Right atrium auricular region (tissue), 2 donors: ENCODE measurements at regions not wholly inside any gene's neighbourhood (a gene's known extent, or its start where the extent isn't known, plus 50 kb on each side); places are given as distances from the start of the nearest gene placed in this dataset.

ENCODE experiments used
- DNase-seq: peaks from one replicate; pipeline ENCODE4 v3.0.0-alpha.2; 2019; ENCODE audit warnings: low spot score
- H3K27ac ChIP-seq, 2 donors: fragments of 200-600 bp; sonication (generic); 1 replicate in 1 of 2; 2 replicates in 1 of 2; pipeline ENCODE4 v1.5.1; 2016 to 2019
- H3K27me3 ChIP-seq, 2 donors: fragments of 200-600 bp; sonication (generic); one replicate each; pipeline versions ENCODE4 v1.5.1 to v1.6.0; 2017 to 2019
- H3K36me3 ChIP-seq: fragments of 200-600 bp; sonication (generic); one replicate; pipeline ENCODE4 v1.5.1; 2016
- H3K4me1 ChIP-seq, 2 donors: fragments of 200-600 bp; sonication (generic); one replicate each; pipeline versions ENCODE4 v1.5.1 to v1.6.0; 2017 to 2019
- H3K4me3 ChIP-seq, 2 donors: fragments of 200-600 bp; sonication (generic); 1 replicate in 1 of 2; 2 replicates in 1 of 2; pipeline ENCODE4 v1.5.1; 2017 to 2019; ENCODE audit warnings: mild to moderate bottlenecking in 1 of 2, moderate library complexity in 1 of 2
- H3K9me3 ChIP-seq, 2 donors: fragments of 200-600 bp; sonication (generic); one replicate each; pipeline ENCODE4 v1.5.1; 2019
- TF ChIP-seq, protein P1 (sequence below), 2 donors: fragments of 200-600 bp; sonication (generic); IDR thresholded peaks; one replicate each; pipeline ENCODE4 v1.5.1; 2019; ENCODE audit warnings: antibody characterized with exemption in 2 of 2

DNA sequence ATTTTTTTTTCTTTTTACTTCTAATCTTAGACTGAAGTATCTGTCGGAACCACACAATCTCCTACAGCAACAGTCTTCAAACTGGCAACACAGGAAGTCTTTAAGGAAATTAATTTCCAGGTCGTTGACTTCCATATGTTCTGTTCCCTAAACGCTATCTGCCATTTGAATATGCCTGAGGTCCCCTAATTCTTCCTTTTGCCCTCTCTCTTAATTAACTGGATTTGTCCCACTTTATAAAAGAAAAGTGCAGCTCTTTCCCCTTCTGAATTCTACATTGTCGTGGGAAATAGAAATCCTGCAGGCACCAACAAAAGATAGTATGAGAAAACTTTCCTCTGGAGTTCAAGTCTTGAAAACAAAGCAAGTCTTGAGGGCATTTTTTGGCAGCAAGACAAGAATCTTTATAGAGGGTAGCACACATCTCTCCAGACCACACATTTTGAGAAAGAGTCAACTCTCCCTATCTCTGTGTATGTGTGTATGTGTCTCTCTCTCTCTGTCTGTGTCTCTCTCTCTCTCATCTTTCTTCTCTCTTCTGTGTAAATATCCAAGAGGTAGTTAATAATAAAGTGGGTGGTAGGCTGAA, 879.8 kb downstream of the SOCS6 start:
- no peaks in the 10 kb centered on the region for H3K27me3 ChIP-seq
- H3K27ac ChIP-seq = no peak overlapping the region
- TF ChIP-seq, protein P1, sequence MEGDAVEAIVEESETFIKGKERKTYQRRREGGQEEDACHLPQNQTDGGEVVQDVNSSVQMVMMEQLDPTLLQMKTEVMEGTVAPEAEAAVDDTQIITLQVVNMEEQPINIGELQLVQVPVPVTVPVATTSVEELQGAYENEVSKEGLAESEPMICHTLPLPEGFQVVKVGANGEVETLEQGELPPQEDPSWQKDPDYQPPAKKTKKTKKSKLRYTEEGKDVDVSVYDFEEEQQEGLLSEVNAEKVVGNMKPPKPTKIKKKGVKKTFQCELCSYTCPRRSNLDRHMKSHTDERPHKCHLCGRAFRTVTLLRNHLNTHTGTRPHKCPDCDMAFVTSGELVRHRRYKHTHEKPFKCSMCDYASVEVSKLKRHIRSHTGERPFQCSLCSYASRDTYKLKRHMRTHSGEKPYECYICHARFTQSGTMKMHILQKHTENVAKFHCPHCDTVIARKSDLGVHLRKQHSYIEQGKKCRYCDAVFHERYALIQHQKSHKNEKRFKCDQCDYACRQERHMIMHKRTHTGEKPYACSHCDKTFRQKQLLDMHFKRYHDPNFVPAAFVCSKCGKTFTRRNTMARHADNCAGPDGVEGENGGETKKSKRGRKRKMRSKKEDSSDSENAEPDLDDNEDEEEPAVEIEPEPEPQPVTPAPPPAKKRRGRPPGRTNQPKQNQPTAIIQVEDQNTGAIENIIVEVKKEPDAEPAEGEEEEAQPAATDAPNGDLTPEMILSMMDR (IDR thresholded peaks at IDR 0.05) = no peak
- no peaks in the 10 kb centered on the region for H3K36me3 ChIP-seq
- DNase-seq = no peak
- no peak overlapping the region for H3K4me3 ChIP-seq
- no peaks in the 10 kb centered on the region for H3K9me3 ChIP-seq
- H3K4me1 ChIP-seq = no peaks in the 10 kb centered on the region

DNA sequence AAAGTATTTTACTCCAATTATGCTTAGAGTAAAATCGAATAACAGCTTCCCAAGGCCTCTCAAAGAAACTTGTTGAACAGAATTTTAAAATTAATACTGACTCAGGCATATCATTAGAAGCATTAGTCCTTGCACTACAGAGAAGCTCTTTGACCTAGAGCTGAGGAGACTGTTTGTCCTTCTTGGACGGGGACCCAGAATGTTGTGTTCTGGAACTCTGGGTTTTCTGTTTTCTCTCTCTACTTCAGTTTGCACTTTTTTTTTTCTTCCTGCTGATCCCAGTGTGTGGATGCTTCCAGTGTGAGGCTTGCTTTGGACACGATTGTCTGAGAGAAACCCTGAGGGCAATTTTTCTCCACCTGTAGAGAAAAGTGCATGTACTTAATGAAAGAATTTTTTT, 847.6 kb downstream of the SOCS6 start:
- Histone ChIP-seq H3K4me1 (no peaks in the 10 kb centered on the region), H3K27ac (peak overlapping the region in 1 of 2 donors; percentile 32), H3K27me3 (no peaks in the 10 kb centered on the region), H3K4me3 (no peak overlapping the region), H3K9me3 (no peaks in the 10 kb centered on the region), H3K36me3 (no peaks in the 10 kb centered on the region)
- TF ChIP-seq, protein P1 (IDR thresholded peaks at IDR 0.05) = no peak
- no peak for DNase-seq

DNA sequence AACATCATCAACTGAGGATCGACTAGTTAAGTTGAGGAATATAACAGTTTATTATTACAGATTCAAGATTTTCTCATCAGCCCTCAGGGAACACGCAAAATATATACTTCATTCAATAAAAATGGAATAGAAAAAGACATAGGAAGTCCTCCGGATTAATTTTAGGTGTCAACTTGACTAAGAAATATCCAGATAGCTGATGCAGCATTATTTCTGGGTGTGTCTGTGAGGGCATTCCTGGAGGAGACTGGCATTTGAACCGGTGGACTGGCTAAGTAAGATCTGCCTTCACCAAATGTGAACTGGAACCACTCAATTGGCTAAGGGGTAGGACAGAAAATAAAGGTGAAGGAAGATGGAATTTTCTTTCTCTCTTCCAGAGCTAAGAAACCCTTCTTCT, 845.3 kb downstream of the SOCS6 start:
- no peaks in the 10 kb centered on the region for H3K9me3 ChIP-seq
- no peaks in the 10 kb centered on the region for H3K4me1 ChIP-seq
- TF ChIP-seq, protein P1 (IDR thresholded peaks at IDR 0.05) = no peak
- H3K27ac ChIP-seq = no peak overlapping the region
- H3K27me3 ChIP-seq = no peaks in the 10 kb centered on the region
- no peak for DNase-seq
- H3K36me3 ChIP-seq = no peaks in the 10 kb centered on the region
- no peak overlapping the region for H3K4me3 ChIP-seq

DNA sequence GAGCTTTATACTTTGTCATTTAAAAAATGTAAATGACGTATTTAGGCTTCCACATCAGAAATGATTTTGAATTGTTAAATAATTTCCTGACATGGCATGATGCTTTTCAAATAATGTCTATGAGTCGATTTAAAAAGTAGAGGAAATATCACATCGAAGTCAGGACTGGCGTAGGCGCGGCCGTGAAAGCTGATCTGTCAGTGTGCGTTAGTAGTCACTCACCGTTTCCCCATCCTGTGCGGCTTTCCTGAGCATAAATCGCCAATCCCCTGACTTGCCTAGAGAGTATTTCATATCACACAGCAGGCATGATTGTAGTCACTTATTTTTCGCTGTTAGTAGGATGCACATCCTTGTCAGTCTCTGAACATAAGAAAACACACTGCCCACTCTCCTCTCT, 843.1 kb downstream of the SOCS6 start:
- DNase-seq = no peak
- no peaks in the 10 kb centered on the region for H3K27me3 ChIP-seq
- H3K9me3 ChIP-seq = no peaks in the 10 kb centered on the region
- no peak overlapping the region for H3K27ac ChIP-seq
- H3K36me3 ChIP-seq = no peaks in the 10 kb centered on the region
- H3K4me1 ChIP-seq = no peaks in the 10 kb centered on the region
- H3K4me3 ChIP-seq = no peak overlapping the region
- TF ChIP-seq, protein P1 (IDR thresholded peaks at IDR 0.05) = no peak

DNA sequence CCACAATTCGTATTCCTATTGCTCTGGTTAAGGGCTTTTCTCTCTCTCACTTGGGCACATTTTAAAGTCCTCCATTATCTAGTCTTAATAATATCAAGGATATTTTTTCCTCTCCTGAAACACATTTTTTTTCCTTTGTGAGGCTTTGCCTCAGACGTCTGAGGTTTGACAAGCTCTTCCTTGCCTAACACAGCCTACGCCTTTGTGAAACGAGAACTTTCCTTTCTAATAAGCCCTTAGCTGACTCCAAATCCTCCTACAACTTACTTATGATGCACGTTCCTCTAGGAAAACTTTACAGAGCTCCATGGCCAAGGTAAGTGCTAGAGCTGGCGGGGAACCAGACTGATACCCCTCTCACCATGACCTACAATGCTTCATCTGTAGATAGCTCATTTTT, 841.5 kb downstream of the SOCS6 start:
- TF ChIP-seq, protein P1 (IDR thresholded peaks at IDR 0.05) = no peak
- no peak for DNase-seq
- H3K9me3 ChIP-seq = no peaks in the 10 kb centered on the region
- H3K27me3 ChIP-seq = no peaks in the 10 kb centered on the region
- no peak overlapping the region for H3K4me3 ChIP-seq
- H3K4me1 ChIP-seq = no peaks in the 10 kb centered on the region
- H3K36me3 ChIP-seq = no peaks in the 10 kb centered on the region
- H3K27ac ChIP-seq = no peak overlapping the region

DNA sequence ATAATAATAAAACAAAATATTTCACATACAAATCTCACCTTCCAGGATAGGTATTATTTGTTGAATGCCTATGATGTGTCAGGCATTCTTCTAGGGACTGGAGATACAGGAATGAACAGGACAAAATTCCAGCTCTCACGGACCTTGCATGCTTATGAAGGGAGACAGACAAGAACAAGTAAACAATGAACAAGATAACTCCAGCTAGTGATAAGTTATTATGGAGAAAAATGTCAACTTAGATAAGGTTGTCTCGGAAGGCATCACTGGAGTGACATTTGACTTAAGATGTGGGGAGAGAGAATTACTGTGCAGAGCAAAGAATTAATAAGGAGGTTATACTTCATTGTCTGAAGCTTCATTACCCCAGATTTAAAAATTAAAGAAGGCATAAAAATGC, 836.7 kb downstream of the SOCS6 start:
- TF ChIP-seq, protein P1 (IDR thresholded peaks at IDR 0.05) = no peak
- no peak overlapping the region for H3K4me3 ChIP-seq
- peaks cover 5 to 11% of the 10 kb centered on the region in 2 donors for H3K9me3 ChIP-seq
- DNase-seq = no peak
- H3K27ac ChIP-seq = no peak overlapping the region
- no peaks in the 10 kb centered on the region for H3K36me3 ChIP-seq
- no peaks in the 10 kb centered on the region for H3K27me3 ChIP-seq
- H3K4me1 ChIP-seq = no peaks in the 10 kb centered on the region
